NCI-H345 (cell line): ENCODE measurements at regions not wholly inside any gene's neighbourhood (a gene's known extent, or its start where the extent isn't known, plus 50 kb on each side); places are given as distances from the start of the nearest gene placed in this dataset.

Source experiments
- DNase-seq: peaks from one replicate; lab custom pipeline; 2025; lab: John Stamatoyannopoulos, UW

- DNase-seq: no peak
These were observed 166.1 kb downstream of the LTN1 start for GRCh38 chr21:28826569-28826968.

GRCh38 chr21:28826021-28826420 is 166.7 kb downstream of the LTN1 start:
- DNase-seq: no peak

GRCh38 chr21:28823429-28823828 is 169.2 kb downstream of the LTN1 start:
- DNase-seq: no peak

GRCh38 chr21:28822486-28823335 is 170.0 kb downstream of the LTN1 start:
- no peak for DNase-seq

- no peak for DNase-seq
These were observed 170.6 kb downstream of the LTN1 start for GRCh38 chr21:28822123-28822399.

- DNase-seq: no peak
These were observed 171.2 kb downstream of the LTN1 start for GRCh38 chr21:28821276-28822122.

- no peak for DNase-seq
These were observed 173.9 kb downstream of the LTN1 start for GRCh38 chr21:28818663-28819278.

GRCh38 chr21:28817871-28818270 is 174.8 kb downstream of the LTN1 start:
- DNase-seq: no peak

- DNase-seq: no peak
These were observed 180.8 kb downstream of the LTN1 start for GRCh38 chr21:28811860-28812259.

GRCh38 chr21:28810826-28811524 is 181.7 kb downstream of the LTN1 start:
- no peak for DNase-seq

- no peak for DNase-seq
These were observed 186.8 kb downstream of the LTN1 start for GRCh38 chr21:28805885-28806284.

- DNase-seq: no peak
These were observed 188.5 kb downstream of the LTN1 start for GRCh38 chr21:28804089-28804670.

- no peak for DNase-seq
These were observed 190.8 kb downstream of the LTN1 start for GRCh38 chr21:28801906-28802305.

- no peak for DNase-seq
These were observed 192.8 kb downstream of the LTN1 start for GRCh38 chr21:28799926-28800325.

GRCh38 chr21:28798798-28799197 is 193.9 kb downstream of the LTN1 start:
- DNase-seq: no peak

- DNase-seq: no peak
These were observed 197.4 kb downstream of the LTN1 start for GRCh38 chr21:28795251-28795650.

- no peak for DNase-seq
These were observed 198.3 kb downstream of the LTN1 start for GRCh38 chr21:28794371-28794851.

GRCh38 chr21:28793043-28793442 is 199.6 kb downstream of the LTN1 start:
- DNase-seq: no peak

GRCh38 chr21:28791595-28792282 is 200.9 kb downstream of the LTN1 start:
- DNase-seq: no peak

GRCh38 chr21:28790335-28790734 is 202.3 kb downstream of the LTN1 start:
- DNase-seq: no peak

GRCh38 chr21:28789523-28789922 is 203.2 kb downstream of the LTN1 start:
- DNase-seq: no peak
